Spleen (tissue), 7 donors: ENCODE measurements at regions not wholly inside any gene's neighbourhood (a gene's known extent, or its start where the extent isn't known, plus 50 kb on each side); places are given as distances from the start of the nearest gene placed in this dataset.

Experiments used
- POLR2A ChIP-seq, 3 donors: fragments of 450-650 bp; IDR thresholded peaks; one replicate each; pipeline ENCODE4 v1.5.1; 2017; ENCODE audit warnings: antibody characterized with exemption in 3 of 3, mild to moderate bottlenecking in 1 of 3
- POLR2AphosphoS5 ChIP-seq, 3 donors: sonication (generic); formaldehyde crosslinking; IDR thresholded peaks; one replicate each; pipeline ENCODE4 v1.5.1; 2017; ENCODE audit warnings: antibody characterized with exemption in 3 of 3
- TF ChIP-seq, protein P1 (sequence below), 11 experiments: fragments of 200-600 bp in 7 of 11; fragments of 450-650 bp in 4 of 11; sonication (generic) in 4 of 11; IDR thresholded peaks in 8 of 11; conservative IDR thresholded peaks in 3 of 11; 1 replicate in 7 of 11; 2 replicates in 4 of 11; pipeline versions ENCODE4 v1.4.0 to v1.8.0; 2016 to 2021; ENCODE audit warnings: antibody characterized with exemption in 11 of 11, inconsistent platforms in 4 of 11, mild to moderate bottlenecking in 1 of 11
- donor health status: DM: no; HTN: no; CAD: no; lungs with moderate emphysema.
- donor health status: DM: no; HTN: no; CAD: no.
- donor health status: DM: no; HTN: no; CAD: no.

DNA sequence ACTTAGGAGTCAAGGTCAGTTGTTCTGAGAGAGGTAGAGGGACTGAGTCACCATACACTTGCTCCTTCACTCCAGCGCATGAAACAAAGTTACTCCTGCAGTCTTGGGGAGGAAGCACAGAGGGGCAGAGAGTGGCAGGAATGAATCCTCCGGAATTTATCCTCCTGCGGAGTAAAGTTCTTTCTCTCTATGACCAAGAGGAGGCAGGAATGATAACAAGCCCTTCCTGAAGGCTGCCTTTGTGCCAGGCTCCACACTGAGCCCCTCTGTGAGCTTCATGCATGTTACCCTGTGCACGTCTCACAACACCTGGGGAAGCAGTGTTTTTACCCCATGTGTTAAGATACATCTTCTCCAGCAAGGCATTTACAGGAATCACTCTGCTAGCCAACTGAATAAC lies 458.4 kb downstream of the KLF12 start:
- TF ChIP-seq POLR2A (IDR thresholded peaks at IDR 0.05) (no peak), POLR2AphosphoS5 (IDR thresholded peaks at IDR 0.05) (no peak)
- TF ChIP-seq, protein P1, sequence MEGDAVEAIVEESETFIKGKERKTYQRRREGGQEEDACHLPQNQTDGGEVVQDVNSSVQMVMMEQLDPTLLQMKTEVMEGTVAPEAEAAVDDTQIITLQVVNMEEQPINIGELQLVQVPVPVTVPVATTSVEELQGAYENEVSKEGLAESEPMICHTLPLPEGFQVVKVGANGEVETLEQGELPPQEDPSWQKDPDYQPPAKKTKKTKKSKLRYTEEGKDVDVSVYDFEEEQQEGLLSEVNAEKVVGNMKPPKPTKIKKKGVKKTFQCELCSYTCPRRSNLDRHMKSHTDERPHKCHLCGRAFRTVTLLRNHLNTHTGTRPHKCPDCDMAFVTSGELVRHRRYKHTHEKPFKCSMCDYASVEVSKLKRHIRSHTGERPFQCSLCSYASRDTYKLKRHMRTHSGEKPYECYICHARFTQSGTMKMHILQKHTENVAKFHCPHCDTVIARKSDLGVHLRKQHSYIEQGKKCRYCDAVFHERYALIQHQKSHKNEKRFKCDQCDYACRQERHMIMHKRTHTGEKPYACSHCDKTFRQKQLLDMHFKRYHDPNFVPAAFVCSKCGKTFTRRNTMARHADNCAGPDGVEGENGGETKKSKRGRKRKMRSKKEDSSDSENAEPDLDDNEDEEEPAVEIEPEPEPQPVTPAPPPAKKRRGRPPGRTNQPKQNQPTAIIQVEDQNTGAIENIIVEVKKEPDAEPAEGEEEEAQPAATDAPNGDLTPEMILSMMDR (IDR thresholded peaks at IDR 0.05 in 8 of 11, conservative IDR thresholded peaks at IDR 0.05 in 3 of 11) = no peak
